HG03139 (cell line): ENCODE measurements at regions not wholly inside any gene's neighbourhood (a gene's known extent, or its start where the extent isn't known, plus 50 kb on each side); places are given as distances from the start of the nearest gene placed in this dataset.

Experiments
- ATAC-seq: cut with Tn5 transposase; IDR thresholded peaks from one replicate; pipeline ENCODE4 v1.9.1; 2021; ENCODE audit not compliant: unreplicated experiment

GRCh38 chr3:43183456-43183855, 77.6 kb upstream of the POMGNT2 start:
- no peak for ATAC-seq

- no peak for ATAC-seq
Measured at GRCh38 chr3:43181202-43181821, 75.4 kb upstream of the POMGNT2 start.

GRCh38 chr3:43180694-43181093, 74.8 kb upstream of the POMGNT2 start:
- no peak for ATAC-seq

GRCh38 chr3:43180027-43180426, 74.1 kb upstream of the POMGNT2 start:
- ATAC-seq, result no peak

- ATAC-seq, result no peak
Measured at GRCh38 chr3:43178891-43179366, 73.0 kb upstream of the POMGNT2 start.

GRCh38 chr3:43177085-43177484, 71.2 kb upstream of the POMGNT2 start:
- no peak for ATAC-seq

- no peak for ATAC-seq
Measured at GRCh38 chr3:43176666-43177065, 70.8 kb upstream of the POMGNT2 start.

- ATAC-seq, result no peak
Measured at GRCh38 chr3:43175541-43175940, 69.7 kb upstream of the POMGNT2 start.

- ATAC-seq, result no peak
Measured at GRCh38 chr3:43173949-43174348, 68.1 kb upstream of the POMGNT2 start.

- ATAC-seq, result no peak
Measured at GRCh38 chr3:43171748-43172147, 65.9 kb upstream of the POMGNT2 start.

- ATAC-seq, result no peak
Measured at GRCh38 chr3:43170553-43170952, 64.7 kb upstream of the POMGNT2 start.

- ATAC-seq, result no peak
Measured at GRCh38 chr3:43169987-43170386, 64.1 kb upstream of the POMGNT2 start.

- ATAC-seq, result no peak
Measured at GRCh38 chr3:43166406-43166805, 60.5 kb upstream of the POMGNT2 start.

- ATAC-seq, result no peak
Measured at GRCh38 chr3:43165786-43166185, 59.9 kb upstream of the POMGNT2 start.

- ATAC-seq, result no peak
Measured at GRCh38 chr3:43163895-43164493, 58.1 kb upstream of the POMGNT2 start.

- ATAC-seq, result no peak
Measured at GRCh38 chr3:43162230-43163084, 56.6 kb upstream of the POMGNT2 start.

- ATAC-seq, result no peak
Measured at GRCh38 chr3:43161684-43162229, 55.9 kb upstream of the POMGNT2 start.

GRCh38 chr3:43160664-43161063, 54.8 kb upstream of the POMGNT2 start:
- no peak for ATAC-seq

GRCh38 chr3:43159876-43160255, 54.0 kb upstream of the POMGNT2 start:
- ATAC-seq, result no peak

- no peak for ATAC-seq
Measured at GRCh38 chr3:43159131-43159875, 53.4 kb upstream of the POMGNT2 start.
